COLO829 (cell line): ENCODE measurements at regions not wholly inside any gene's neighbourhood (a gene's known extent, or its start where the extent isn't known, plus 50 kb on each side); places are given as distances from the start of the nearest gene placed in this dataset.
"Not testable (repeated sequence)": the region's sequence is repeated elsewhere in the genome, so short reads cannot be mapped to it uniquely, and the experiment has no call there.

Experiments used
- DNase-seq: peaks from one replicate; pipeline ENCODE4 v3.0.0; 2012; ENCODE audit warnings: low spot score

GRCh38 chr6:147674099-147674498, 165.6 kb downstream of the SAMD5 start:
- no peak for DNase-seq

- no peak for DNase-seq
Measured at GRCh38 chr6:147674794-147675193, 166.3 kb downstream of the SAMD5 start.

GRCh38 chr6:147675281-147675680, 166.8 kb downstream of the SAMD5 start:
- peak; percentile 80 for DNase-seq

DNA sequence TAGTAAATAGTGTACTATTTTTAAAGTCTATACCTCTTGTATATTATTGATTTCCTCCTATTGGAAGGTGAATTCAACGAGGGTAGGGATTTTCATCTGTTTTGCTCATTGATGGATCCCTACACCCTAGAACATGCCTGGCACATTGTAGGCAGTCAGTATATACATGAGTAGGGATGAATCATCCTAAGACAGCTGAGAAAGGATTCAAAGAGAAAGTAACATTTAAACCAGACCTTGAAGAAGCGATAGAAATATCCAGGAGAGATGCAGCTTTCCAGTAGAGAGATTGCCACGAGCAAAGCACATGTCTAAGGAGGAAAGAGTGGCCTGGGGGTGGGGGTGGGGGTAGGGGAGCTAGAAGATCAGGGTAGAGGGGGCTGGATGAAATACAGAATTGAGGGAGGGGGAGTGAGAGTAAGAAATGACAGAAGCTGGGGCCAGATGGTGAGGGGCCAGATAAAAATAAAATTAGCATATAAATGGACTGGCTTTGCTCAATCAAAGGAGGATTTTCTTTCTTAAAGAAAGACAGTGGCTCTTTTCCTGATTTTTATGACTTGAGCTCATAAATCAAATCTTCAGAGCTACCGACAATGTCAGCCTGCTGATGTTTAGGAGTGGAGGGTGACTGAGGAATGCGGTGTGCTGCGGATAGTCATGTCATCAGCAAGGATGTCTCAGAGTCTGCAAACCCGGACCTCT, 168.2 kb downstream of the SAMD5 start:
- DNase-seq: no peak

DNA sequence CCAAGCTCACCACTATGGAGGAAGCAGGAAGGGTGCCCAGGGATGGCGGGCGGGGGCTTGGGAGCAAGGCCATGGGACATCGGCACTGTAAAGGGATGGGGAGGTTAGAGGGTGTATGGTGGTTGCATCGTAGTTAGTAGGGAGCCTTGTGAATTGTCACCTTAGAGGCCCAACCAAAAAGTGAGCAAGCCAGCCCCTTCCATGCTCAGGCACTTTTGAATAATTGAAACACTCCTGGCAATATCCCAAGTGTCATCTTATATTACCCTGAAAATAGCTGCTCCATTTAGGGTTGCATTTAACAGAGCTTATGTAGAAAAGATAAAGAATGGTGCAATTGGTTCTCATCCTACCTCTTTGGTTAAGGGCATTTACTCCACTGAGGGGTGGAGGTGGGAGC, 169.2 kb downstream of the SAMD5 start:
- DNase-seq: no peak

DNA sequence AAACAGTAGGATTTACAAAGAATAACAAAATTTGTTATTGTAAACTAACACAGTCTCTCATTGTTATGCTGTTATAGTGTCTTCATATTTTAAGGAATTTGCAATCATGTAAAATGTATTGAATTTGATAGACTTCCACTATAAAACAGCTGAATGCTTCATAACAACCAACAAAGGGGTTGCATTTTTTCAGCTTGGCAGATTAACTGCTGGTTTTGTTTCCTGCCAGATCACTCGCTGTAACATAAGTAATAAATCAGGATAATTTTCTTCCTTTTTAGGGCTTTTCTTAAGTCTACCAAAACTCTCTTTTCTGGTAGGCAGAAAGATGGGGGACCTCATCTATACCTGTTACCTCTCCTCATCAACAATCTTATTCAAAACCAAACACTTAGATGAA, 169.8 kb downstream of the SAMD5 start:
- DNase-seq: no peak

GRCh38 chr6:147684906-147685305, 176.4 kb downstream of the SAMD5 start:
- DNase-seq: no peak

DNA sequence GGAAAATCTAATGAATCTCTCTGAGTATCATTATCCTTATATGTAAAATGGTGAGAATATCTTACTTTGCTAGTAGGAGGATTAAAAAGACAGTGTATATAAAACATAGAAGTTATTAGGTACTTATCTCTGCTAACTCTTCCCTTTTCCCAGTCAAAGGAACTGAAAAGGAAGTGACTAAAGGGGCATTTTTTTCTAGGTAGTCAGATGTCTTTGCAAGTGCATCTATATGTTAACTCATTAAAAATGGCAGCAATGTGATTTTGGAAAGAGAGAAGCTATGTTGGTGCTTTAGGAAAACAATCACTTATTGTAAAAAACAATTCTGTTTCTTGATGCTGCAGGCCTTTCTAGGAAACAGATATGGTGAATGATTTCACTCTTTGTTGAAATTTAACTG, 180.9 kb downstream of the SAMD5 start:
- DNase-seq: no peak

DNA sequence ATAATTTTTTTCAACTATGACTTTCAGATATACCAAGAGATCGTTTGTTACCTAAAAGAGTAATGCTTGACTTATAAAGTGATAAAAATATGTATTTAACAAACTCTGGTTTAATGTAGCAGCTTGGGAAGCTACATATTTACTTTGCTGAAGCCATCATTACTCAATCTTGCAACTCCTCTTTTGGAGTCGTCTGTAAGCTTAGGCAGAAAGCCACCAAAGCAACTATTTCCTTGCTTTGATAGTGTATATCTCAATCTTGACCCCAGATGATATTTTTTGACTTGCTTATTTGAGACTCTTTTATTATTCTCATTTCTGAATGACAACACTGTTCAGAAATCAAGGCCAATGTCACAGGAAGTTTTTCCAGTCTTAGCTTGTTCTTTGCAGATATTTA, 183.0 kb downstream of the SAMD5 start:
- DNase-seq: no peak

GRCh38 chr6:147693181-147693580, 184.7 kb downstream of the SAMD5 start:
- no peak for DNase-seq

DNA sequence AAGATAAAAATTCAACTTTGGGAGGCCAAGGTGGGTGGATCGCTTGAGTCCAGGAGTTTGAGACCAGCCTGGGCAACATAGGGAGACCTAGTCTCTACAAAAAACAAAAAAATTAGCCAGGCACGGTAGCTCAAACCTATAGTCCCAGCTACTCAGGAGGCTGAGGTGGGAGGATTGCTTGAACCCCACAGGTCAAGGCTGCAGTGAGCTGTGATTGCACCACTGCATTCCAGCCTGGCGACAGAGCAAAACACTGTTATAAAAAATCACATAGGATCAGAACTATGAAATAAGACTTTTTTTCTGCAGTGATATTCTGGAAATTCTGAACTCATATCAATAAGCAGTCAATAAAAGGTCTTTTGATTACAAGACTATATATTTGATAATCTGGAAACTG, 186.1 kb downstream of the SAMD5 start:
- DNase-seq: not testable (repeated sequence)

DNA sequence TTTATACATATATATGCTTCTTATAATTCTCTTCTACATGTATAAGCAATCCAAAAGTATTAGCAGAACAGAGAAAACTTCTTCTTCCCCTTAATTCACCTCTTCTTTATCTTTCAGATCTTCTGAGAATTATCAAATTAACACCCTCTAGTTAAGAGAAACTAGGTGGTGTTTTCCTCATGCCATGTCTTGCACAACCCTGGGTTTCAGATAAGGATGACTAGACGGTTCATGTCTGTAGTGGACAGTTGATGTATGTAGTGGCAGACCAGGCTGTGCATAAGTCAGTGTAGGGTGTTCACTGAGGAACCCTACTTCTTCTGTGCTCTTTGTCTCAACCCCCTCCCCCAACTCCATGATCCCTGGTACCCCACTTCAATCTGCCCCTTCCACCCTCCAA, 187.3 kb downstream of the SAMD5 start:
- DNase-seq: no peak

DNA sequence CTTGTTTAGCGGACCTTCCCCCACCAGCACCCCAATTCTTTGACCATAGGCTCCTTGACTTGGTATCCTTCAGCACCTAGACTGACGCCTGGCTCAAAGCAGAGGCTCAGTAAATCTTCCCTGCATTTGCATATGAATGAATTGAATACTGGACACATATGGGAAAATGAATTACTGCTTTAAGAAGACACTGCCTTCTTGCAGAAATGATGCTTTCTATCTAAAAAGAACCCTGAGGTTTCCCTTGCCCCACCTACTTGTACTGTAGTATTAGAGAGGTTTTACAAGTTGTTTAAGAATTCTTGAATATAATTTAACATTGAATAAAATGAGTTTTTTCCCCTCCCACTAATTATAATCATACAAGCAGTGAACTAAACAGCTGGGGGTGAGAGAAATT, 190.7 kb downstream of the SAMD5 start:
- no peak for DNase-seq

DNA sequence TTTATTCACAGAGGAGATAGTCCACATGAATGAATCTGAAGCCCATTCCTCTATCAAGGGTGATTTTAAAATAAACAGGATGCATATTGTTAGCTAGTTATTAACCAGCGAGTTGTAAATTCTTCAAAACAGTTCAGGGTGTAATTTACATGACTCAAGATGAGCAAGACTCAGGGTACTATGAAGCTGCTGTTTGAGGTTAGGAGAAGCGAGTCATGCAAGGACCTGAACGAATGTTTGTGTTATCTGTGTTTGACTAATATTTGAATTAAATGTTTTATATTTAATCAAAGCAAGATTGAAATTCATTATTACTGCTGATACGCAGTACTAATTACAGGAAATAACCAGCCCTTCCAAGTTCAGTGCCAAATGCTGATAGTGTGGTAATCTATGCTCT, 191.1 kb downstream of the SAMD5 start:
- DNase-seq: peak; percentile 53

GRCh38 chr6:147700436-147701209, 192.1 kb downstream of the SAMD5 start:
- DNase-seq: no peak

GRCh38 chr6:147704691-147705090, 196.2 kb downstream of the SAMD5 start:
- DNase-seq: no peak

- no peak for DNase-seq
Measured at GRCh38 chr6:147707524-147707923, 199.0 kb downstream of the SAMD5 start.

DNA sequence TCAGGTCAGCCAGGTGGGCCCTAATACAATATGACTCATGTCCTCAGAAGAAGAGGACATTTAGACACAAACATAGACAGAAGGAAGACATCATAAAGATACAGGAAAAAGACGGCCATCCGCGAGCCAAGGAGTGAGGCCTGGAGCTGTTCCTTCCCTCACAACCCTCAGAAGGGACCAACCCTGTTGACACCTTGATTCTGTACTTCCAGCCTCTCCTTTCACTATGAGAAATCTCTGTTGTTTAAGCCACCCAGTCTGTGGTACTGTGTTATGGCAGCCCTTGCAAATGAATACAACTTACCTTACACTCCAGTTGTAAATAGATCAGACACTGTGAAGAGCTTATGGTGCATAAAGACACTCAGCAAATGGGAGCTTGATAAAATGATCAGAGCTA, 199.7 kb downstream of the SAMD5 start:
- DNase-seq: no peak

DNA sequence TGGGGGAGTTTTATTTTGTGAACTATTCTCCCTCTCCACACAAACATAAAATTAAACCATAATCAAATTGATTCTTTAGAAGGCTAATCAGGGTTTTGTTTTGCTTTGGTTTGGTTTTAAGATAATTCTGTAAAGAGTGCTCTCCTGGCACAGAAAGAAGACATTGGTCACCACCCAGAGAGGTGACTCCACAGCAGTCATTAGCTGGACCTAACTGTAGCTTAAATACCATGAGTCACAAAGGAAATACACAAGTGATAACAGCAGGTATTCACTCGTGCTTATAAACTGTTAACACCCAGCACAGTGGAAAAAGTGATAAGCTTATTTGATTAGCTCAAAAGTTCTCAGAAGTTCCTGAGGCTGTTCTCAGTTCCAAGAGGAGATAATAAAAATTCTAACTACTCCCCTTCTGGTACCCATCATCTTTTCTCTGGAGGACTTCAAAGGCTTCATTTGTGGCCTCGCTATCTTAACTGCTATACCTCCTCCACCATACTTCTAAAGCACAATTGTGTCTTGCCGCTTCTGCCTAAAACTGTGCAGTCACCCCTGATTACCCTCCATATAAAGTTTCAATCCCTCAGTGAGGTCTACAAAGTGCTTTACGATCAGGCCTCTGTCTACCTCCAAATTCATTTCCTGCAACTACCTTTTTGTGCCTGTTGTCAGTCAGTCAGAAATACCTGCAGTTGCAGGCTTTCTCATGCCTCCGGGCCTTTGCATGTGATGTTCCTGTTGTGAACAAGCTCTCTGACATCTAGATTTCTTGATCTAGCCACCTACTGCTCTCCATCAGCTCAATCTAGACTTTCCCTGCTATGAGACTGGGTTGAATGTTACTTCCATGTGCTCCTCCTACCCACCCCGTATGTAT, 201.1 kb downstream of the SAMD5 start:
- DNase-seq: no peak

GRCh38 chr6:147710890-147711289, 202.4 kb downstream of the SAMD5 start:
- no peak for DNase-seq

DNA sequence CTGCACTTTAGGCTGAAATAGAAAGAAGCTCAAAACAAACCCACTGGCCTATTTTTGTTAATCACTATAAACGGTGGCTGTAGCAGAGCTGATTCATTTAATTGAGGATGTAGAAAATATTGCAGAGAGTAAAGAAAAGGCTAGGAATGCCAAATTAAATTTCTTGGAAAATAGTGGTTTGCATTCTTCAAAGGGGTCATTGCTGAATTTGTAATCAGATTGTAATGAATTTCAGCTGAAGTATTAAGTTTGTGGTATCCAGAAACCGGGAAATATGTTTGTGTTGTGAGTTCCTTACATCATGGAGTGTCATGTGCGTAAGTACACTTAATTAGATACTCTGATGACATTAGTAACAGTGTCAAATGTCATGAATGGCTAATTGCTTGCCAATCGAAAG, 203.0 kb downstream of the SAMD5 start:
- DNase-seq: no peak

DNA sequence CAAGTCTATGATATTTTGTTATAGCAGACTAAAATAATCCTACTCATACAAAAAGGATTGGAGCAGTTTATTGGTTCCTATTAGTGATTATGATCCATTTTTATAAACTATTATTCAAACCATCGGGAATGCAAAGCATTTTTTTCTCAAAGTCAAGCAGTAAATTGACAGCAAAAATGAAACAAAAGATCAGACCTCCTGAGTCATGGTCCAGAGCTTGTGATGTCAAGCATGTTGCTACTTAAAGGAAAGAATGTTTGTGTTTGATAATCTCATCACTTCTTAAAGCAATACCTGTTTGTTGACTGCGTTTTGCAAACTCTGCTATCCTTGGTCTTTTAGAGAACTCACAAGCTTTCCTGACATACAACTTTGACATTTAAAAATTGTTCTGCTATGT, 204.4 kb downstream of the SAMD5 start:
- DNase-seq: no peak

- DNase-seq: no peak
Measured at GRCh38 chr6:147715035-147715434, 206.5 kb downstream of the SAMD5 start.
